ENCODE measurements at regions not wholly inside any gene's neighbourhood (a gene's known extent, or its start where the extent isn't known, plus 50 kb on each side); places are given as distances from the start of the nearest gene placed in this dataset.

GRCh38 chr5:133686566-133686965, 74.2 kb upstream of the FSTL4 start:
- TF ChIP-seq MAX (IDR thresholded peaks at IDR 0.05) (no peak), ATF2 (IDR thresholded peaks at IDR 0.05; ENCODE audit: low read length) (no peak)
- Histone ChIP-seq H3K23me2 (ENCODE audit: low read depth, low read length) (no peaks in the 10 kb centered on the region), H2AFZ (ENCODE audit: low read length) (0 out of 2 replicates have a peak overlapping the region, but pooled peaks have one; percentile 65), H3K36me3 (ENCODE audit: control insufficient read depth in 2 of 4, insufficient read depth in 4 of 4, low read length in 3 of 4) (no peaks in the 10 kb centered on the region), H3K79me1 (ENCODE audit: low read depth, low read length) (no peaks in the 10 kb centered on the region), H2BK5ac (ENCODE audit: low read depth, low read length) (no peak overlapping the region), H3K27ac (ENCODE audit: low read depth, low read length) (no peak overlapping the region), H3K27me3 (replicated peaks in 1 of 4; ENCODE audit: control insufficient read depth in 3 of 4, extremely low read depth in 1 of 4, insufficient read depth in 3 of 4, low read length in 3 of 4) (no peaks in the 10 kb centered on the region), H3K18ac (ENCODE audit: extremely low read depth, low read length) (no peak overlapping the region), H3K4ac (replicated peaks; ENCODE audit: insufficient read length, low read depth, low read length) (no peak overlapping the region), H4K91ac (replicated peaks; ENCODE audit: insufficient read length, low read length) (no peak overlapping the region), H2BK15ac (ENCODE audit: low read length) (no peak overlapping the region), H3K14ac (ENCODE audit: insufficient read length) (no peak overlapping the region), H3K4me2 (ENCODE audit: insufficient read depth in 1 of 2, low read depth in 2 of 2, low read length in 2 of 2) (no peak overlapping the region), H3K79me2 (ENCODE audit: control insufficient read depth in 1 of 2, insufficient read depth in 2 of 2, low read length in 2 of 2) (no peaks in the 10 kb centered on the region), H2BK20ac (ENCODE audit: low read length) (no peak overlapping the region), H3K9ac (replicated peaks in 1 of 4; ENCODE audit: extremely low read depth in 1 of 4, low read depth in 3 of 4, low read length in 3 of 4) (no peak overlapping the region), H3K9me3 (ENCODE audit: insufficient read depth in 2 of 2, low read depth in 1 of 2, low read length in 1 of 2) (no peaks in the 10 kb centered on the region), H4K5ac (ENCODE audit: insufficient read length, low read depth, low read length) (no peak overlapping the region), H2BK12ac (ENCODE audit: low read depth, low read length) (no peak overlapping the region), H2AK5ac (ENCODE audit: low read depth, low read length) (no peak overlapping the region), H2BK120ac (replicated peaks; ENCODE audit: low read depth, low read length) (no peak overlapping the region), H3K56ac (replicated peaks; ENCODE audit: insufficient read length, low read depth, low read length) (no peak overlapping the region), H3K4me1 (replicated peaks in 1 of 4; ENCODE audit: control insufficient read depth in 3 of 4, insufficient read depth in 4 of 4, low read length in 3 of 4) (no peaks in the 10 kb centered on the region), H4K20me1 (replicated peaks in 1 of 2; ENCODE audit: control insufficient read depth in 1 of 2, insufficient read depth in 2 of 2, low read length in 2 of 2) (peaks cover 0 to under 1% of the 10 kb centered on the region in 2 experiments), H3K4me3 (ENCODE audit: extremely low read depth in 1 of 4, insufficient read depth in 2 of 4, low read depth in 3 of 4, low read length in 4 of 4) (no peak overlapping the region), H3K23ac (ENCODE audit: insufficient read length) (no peak overlapping the region), H4K8ac (ENCODE audit: extremely low read depth, insufficient read depth, low read length) (no peak overlapping the region)
- DNase-seq (ENCODE audit: low read depth in 1 of 2, low spot score in 2 of 2) (no peak), FAIRE-seq (no peak)
- POLR2A ChIA-PET (ENCODE audit: partially characterized antibody): no interaction called here
- 79% methylated on average over 3 of the region's 3 CpGs; no CpG with 5 or more reads in 1 of the 2 experiments for WGBS, 2 experiments (ENCODE audit: extremely low coverage in 1 of 2, insufficient coverage in 1 of 2, insufficient read length in 1 of 2, insufficient replicate concordance in 2 of 2, low coverage in 1 of 2, low lambda C conversion rate in 2 of 2, missing lambda C conversion rate in 1 of 2)
- CTCF ChIA-PET (ENCODE audit: partially characterized antibody): no interaction called here
